NCI-H2196 (cell line): ENCODE measurements at regions not wholly inside any gene's neighbourhood (a gene's known extent, or its start where the extent isn't known, plus 50 kb on each side); places are given as distances from the start of the nearest gene placed in this dataset.

ENCODE experiments used
- DNase-seq: peaks from one replicate; lab custom pipeline; 2025; ENCODE audit not compliant: unreplicated experiment; lab: John Stamatoyannopoulos, UW

DNA sequence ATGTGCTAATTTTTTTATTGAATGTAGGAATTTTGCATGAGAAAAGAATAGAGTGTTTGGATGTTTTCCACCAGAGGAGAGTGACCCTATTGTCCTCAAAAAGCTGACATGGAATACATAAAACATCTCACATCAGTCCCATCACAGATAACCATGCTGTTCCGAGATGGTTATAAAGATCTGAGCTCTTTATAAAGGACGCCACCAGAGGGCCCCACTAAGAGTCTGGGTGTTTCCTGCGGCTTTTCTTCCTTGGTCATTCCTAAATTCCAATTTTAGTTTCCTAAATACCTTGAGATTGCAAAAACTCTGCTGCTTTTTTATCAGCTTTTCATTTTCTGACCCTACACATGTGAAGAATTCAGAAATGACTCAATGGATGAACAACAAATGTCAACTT lies 504.5 kb upstream of the FRG1 start:
- no peak for DNase-seq

GRCh38 chr4:189440716-189441115 lies 500.0 kb upstream of the FRG1 start:
- no peak for DNase-seq

DNA sequence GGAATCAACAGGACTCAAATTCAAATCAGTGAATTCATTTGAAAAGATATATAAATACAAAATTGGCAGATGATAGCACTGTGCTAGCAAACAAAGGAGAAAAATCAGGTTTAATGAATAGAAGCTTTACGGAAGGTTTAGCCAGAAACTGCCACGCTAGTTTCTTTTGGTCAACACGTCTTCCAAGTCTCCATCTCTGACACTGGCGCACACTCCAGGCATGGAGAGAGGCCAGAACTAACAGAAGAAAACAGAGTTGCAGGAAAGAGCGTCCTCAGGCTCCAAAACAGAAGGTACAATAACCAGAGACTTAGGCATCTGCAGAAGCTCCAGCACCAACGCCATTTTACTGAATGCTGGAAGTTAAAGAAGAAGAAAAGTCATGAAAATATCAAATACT lies 497.3 kb upstream of the FRG1 start:
- no peak for DNase-seq

DNA sequence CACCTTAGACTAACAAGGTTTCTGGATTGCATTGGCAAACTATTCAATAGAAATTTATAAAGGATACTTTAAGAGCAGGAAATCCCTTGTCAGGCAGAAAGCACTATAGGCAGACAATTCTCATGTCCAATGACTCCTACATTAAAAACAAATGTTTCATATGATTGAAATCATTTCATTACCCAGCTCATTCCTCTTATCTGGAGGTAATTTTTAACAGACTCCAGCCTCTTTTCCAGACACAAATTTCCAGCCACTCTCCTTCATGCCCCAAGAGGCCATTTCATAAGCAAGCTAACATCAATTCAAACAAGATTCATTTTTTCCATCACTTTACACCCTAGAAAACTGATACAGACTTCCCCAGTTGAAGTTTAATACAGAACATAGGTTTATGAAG lies 495.1 kb upstream of the FRG1 start:
- DNase-seq: no peak

- DNase-seq: no peak
These were observed 476.9 kb upstream of the FRG1 start for GRCh38 chr4:189463734-189464133.

DNA sequence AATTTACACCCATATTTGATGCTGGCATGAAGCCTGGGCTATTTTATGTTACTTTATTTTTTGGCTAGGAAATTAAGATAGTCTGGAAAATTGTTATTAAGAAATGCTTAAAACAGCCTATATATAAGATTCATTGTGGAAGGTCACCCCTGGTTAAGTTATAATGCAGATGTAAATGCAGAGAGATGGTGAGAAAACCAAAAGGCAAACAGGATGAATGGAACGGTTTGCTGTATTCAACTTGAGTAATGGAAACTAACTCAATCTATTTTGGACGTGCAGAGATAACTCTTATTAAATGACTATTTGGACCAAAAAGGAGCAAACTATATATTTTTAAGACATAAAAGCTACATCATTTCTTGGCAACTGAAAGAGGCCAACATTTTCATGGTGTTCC lies 446.3 kb upstream of the FRG1 start:
- no peak for DNase-seq

DNA sequence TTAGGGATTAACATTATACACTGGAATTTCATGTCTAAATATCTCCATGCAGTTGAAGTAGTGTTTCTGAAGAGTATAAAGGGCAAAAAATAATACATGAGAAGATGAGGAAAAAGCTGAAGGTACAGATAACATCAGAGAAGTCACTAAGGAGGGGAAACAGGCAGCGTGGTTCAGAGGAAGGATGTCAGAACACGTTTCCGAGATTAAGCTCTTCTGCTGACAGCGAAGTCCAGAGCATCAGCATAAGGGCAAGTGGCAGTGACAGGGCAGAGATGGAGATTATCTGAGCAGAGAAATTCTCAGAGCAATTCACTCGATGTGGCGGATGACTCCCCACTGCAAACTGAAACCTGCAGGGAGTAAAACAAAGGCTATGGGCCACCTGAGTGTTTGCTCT lies 443.2 kb upstream of the FRG1 start:
- DNase-seq: no peak

DNA sequence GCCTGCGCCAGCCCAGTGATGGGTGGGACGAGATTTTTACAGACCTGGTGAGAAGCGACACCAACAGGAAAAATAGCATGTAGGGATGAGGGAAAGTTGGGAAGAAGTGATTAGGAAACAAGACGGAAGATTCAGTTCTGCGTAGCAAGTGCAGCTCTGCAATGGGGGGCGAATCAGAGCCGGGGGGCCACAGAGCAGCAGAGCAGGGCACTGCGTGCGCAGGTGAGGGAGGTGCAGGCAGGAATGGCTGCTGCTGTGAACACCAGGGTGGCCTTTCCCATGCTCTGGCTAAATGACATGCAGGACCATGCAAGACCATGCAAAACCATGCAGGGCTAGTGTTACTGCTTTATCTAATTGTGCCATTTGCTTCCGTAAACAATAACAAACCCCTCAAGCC lies 442.7 kb upstream of the FRG1 start:
- no peak for DNase-seq

GRCh38 chr4:189498457-189498856 lies 442.2 kb upstream of the FRG1 start:
- no peak for DNase-seq

DNA sequence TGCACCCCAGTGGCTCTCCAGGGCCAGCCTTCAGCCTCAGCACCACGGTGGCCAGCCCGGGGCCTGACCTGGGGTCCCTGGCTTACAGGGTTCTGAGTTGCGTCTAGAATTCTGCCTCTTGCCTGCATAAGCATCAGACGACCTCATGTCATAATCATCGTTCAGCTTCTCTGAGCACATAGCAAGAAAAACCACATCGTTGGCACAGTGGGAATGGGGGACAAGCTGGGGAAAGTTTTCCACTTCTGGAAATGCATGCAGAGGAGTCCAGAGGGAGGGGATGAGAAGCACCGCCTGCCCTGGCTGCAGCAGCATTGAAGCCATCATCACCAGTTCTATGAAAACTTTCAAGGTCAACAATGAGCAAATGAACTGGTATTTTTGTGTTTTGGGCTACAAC lies 441.0 kb upstream of the FRG1 start:
- DNase-seq: no peak

DNA sequence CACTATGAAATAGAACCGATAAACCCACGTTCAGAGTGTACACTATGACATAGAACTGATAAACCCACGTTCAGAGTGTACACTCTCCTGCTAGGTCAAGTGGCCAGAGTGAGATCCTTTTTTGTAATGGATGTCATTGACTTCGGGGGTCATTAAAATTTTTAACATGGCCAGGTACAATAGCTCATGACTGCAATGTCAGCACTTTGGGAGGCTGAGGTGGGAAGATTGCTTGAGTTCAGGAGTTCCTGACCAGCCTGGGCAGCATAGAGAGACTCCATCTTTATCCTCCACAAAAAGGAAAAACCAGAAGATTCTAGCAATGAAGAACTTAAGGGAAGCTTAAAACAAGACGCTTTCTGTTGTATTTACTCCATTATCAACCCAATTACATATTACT lies 439.7 kb upstream of the FRG1 start:
- DNase-seq: no peak

- DNase-seq: no peak
These were observed 437.7 kb upstream of the FRG1 start for GRCh38 chr4:189502841-189503435.

GRCh38 chr4:189504220-189504619 lies 436.5 kb upstream of the FRG1 start:
- DNase-seq: no peak

DNA sequence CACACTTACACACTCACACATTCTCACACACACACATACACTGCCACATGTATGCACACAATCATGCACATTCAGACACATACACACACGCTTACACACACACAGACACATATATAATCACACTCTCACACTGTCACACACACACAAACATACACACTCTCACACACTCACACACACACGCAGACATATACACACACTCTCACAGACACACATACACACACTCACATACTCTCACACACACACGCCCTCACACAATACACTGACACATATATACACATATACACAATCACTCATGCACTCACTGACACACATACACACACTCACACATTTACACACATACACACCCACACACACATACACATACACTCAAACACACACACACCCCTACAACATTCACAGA lies 435.3 kb upstream of the FRG1 start:
- DNase-seq: no peak

DNA sequence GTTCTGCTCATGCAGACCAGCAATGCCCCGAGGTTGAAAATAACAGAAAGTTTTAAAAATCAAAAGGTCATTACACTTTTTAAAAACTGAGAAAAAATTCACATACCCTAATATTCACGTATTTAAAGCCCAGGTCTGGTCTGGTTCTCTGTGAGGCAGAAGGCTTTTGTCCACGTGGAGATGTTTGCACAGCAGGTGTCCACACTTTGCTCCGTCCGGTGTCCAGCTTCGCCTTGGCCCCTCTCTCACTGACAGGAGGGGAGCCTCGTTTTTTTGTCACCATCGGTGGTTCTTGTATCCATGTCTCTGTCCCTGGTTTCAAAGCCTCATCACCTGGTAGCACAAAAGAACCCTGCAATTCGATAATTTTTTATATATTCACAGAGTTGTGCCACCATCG lies 434.6 kb upstream of the FRG1 start:
- DNase-seq: no peak

DNA sequence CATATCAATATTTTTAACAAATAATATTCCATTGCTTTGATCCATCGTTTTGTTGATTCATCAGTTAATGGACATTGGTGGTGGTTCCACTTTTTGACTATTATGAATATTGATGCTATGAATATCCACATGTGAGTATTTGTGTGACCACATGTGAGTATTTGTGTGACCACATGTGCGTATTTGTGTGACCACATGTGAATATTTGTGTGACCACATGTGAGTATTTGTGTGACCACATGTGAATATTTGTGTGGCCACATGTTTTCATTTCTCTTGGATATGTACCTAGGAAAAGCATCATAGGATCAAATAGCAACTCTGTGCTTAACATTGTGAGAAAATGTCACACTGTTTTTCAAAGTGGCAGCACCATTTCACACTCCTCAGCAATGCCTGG lies 433.6 kb upstream of the FRG1 start:
- DNase-seq: no peak

DNA sequence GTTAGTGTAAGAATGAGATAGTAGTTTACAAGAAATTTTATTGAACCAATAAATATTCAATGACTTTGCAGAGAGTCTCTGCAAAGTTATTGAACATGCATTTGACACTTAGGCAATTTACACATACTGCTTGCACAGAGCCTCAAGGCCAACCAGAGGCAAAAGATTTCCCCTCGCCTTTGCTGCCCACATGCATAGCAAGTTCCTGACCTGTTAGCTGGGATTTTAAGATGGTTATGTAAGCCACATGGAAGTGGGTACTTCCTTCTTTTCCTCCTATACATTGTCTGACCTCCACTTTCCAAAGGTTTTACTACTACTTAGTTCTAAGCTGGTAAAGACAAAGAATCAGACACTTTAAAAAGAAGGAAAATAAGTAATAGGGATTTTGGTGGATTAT lies 430.1 kb upstream of the FRG1 start:
- DNase-seq: no peak

DNA sequence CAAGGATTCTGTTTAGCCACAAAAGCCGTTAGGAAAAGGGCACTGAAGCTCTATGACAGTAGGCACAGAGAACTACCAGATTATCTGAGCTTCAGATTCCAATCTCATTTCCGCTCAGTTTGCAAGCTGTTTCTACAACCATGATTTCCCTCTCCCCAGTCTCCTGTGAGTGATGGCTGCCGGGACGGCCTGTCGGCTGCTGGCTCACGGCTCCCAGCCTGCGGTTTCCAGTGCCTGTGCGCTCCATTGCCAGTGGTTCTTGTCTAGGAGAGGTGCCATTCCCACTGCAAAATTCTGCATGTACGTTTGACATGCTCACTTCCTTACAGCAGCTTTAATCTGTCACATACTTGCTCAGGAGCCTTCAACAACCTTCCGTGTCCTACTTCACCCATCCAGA lies 429.1 kb upstream of the FRG1 start:
- DNase-seq: no peak

- DNase-seq: no peak
These were observed 427.3 kb upstream of the FRG1 start for GRCh38 chr4:189513421-189513820.

DNA sequence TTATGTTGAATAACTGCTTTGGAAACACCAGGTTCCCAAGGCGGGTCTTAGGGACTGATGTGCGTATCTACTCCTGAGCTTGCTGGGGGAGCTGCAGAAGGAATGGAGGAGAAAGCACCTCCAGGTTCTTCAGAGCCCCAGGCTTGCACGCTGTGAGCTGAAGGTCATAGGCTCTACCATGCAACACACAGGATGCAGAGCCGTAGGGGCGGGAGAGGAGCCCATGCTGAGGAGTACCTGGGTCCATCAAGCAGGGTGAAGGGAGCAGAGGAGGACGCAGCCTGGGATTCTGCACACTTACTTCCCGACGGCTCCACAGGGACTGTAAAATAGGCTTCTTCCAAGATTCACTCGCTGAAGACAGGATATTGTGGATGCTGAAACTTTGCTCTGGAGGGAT lies 426.5 kb upstream of the FRG1 start:
- DNase-seq: no peak

DNA sequence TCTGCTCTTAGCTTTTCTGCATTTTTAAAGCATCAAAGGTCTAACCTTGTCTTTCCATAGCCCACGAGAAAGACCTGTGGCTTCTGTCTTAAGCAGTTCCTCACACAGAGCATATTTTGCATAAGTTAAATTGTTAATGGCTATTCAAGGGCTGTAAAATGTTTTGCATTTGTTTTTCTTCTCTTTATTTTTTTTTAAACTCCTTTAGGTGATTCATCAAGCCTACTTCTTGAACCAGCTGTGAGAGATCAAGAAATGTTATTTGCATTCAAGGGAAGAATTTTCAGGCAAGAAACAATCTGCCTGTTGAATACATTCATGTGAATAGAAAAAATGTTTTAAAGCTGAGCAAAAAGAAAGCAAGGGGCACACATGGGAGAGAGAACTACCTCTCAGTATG lies 423.8 kb upstream of the FRG1 start:
- no peak for DNase-seq

DNA sequence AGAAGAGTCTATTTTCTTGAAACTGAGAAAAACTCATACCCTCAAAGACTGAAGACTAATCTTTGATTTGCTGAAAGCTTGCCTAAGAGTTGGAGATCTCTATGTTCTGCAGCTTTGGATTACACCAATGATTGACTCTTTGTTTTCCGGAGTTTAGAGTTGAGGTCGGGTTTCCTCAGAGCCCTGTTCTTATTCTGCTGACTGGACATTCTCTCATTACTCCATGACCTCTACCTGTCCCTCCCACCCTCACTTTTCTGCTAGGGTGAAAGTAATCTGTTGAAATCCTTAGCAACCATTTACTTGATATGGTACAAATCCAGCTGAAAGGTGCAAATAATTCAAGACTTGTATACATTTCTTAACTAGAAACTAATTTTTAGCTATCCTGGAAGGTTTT lies 421.5 kb upstream of the FRG1 start:
- DNase-seq: no peak

DNA sequence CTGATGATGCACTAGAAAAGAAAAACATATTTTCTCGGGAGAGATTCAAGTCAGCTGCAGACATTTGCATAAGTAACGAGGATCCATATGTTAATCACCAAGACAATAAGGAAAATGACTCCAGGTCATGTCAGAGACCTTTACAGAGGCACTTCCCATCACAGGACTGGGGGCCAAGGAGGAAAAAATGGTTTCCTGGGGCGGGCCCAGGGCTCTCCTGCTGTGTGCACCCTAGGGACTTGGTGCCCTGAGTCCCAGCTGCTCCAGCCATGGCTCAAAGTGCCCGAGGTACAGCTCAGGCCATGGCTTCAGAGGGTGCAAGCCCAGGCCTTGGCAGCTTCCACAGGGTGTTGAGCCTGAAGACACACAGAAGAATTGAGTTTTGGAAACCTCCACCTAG lies 415.4 kb upstream of the FRG1 start:
- DNase-seq: no peak

DNA sequence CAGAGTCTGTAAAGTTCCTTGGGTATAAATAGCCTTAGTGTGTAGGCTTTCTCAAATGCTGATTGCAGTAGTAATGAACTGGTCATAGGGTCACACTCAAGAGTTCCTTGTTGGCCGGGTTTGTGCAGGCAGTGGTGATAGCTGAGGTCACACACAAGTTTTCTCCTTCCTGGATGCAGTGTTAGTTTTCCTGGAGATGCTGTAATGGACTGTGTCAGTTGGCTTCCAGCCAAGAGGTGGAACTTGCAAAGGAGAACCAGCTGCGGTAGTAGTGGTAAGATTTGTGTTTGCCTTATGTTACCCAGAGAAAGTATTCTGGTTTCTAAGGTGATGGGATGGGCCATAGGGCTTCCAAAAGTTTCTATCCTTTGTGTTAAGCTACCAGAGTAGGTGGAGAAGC lies 409.8 kb upstream of the FRG1 start:
- DNase-seq: no peak
